ENCODE measurements at regions not wholly inside any gene's neighbourhood (a gene's known extent, or its start where the extent isn't known, plus 50 kb on each side); places are given as distances from the start of the nearest gene placed in this dataset.
A peak's percentile ranks its signal among the peaks of the same experiment; 100 is the strongest.

- Histone ChIP-seq H3K4me2 (ENCODE audit: insufficient read depth in 1 of 2, low read depth in 2 of 2, low read length in 2 of 2) (no peak overlapping the region), H3K79me2 (ENCODE audit: control insufficient read depth in 1 of 2, insufficient read depth in 2 of 2, low read length in 2 of 2) (no peaks in the 10 kb centered on the region), H3K23me2 (ENCODE audit: low read depth, low read length) (no peaks in the 10 kb centered on the region), H4K91ac (replicated peaks; ENCODE audit: insufficient read length, low read length) (no peak overlapping the region), H2BK12ac (ENCODE audit: low read depth, low read length) (no peak overlapping the region), H3K4ac (replicated peaks; ENCODE audit: insufficient read length, low read depth, low read length) (no peak overlapping the region), H2BK5ac (ENCODE audit: low read depth, low read length) (no peak overlapping the region), H3K14ac (ENCODE audit: insufficient read length) (no peak overlapping the region), H2AK5ac (ENCODE audit: low read depth, low read length) (no peak overlapping the region), H2BK120ac (replicated peaks; ENCODE audit: low read depth, low read length) (no peak overlapping the region), H3K4me3 (ENCODE audit: extremely low read depth in 1 of 4, insufficient read depth in 2 of 4, low read depth in 3 of 4, low read length in 4 of 4) (no peak overlapping the region), H4K20me1 (replicated peaks in 1 of 2; ENCODE audit: control insufficient read depth in 1 of 2, insufficient read depth in 2 of 2, low read length in 2 of 2) (no peaks in the 10 kb centered on the region), H3K9ac (replicated peaks in 1 of 4; ENCODE audit: extremely low read depth in 1 of 4, low read depth in 3 of 4, low read length in 3 of 4) (no peak overlapping the region), H2AFZ (ENCODE audit: low read length) (no peak overlapping the region), H3K27me3 (replicated peaks in 1 of 4; ENCODE audit: control insufficient read depth in 3 of 4, extremely low read depth in 1 of 4, insufficient read depth in 3 of 4, low read length in 3 of 4) (no peaks in the 10 kb centered on the region), H3K9me3 (ENCODE audit: insufficient read depth in 2 of 2, low read depth in 1 of 2, low read length in 1 of 2) (no peaks in the 10 kb centered on the region), H3K79me1 (ENCODE audit: low read depth, low read length) (no peaks in the 10 kb centered on the region), H2BK15ac (ENCODE audit: low read length) (no peak overlapping the region), H3K27ac (ENCODE audit: low read depth, low read length) (no peak overlapping the region), H4K5ac (ENCODE audit: insufficient read length, low read depth, low read length) (no peak overlapping the region), H3K4me1 (replicated peaks in 1 of 4; ENCODE audit: control insufficient read depth in 3 of 4, insufficient read depth in 4 of 4, low read length in 3 of 4) (no peaks in the 10 kb centered on the region; a peak in 3 of 7 replicates), H3K23ac (ENCODE audit: insufficient read length) (no peak overlapping the region), H2BK20ac (ENCODE audit: low read length) (no peak overlapping the region), H3K18ac (ENCODE audit: extremely low read depth, low read length) (no peak overlapping the region), H3K56ac (replicated peaks; ENCODE audit: insufficient read length, low read depth, low read length) (no peak overlapping the region), H3K36me3 (ENCODE audit: control insufficient read depth in 2 of 4, insufficient read depth in 4 of 4, low read length in 3 of 4) (no peaks in the 10 kb centered on the region), H4K8ac (ENCODE audit: extremely low read depth, insufficient read depth, low read length) (no peak overlapping the region)
- 90% methylated on average over 2 of the region's 2 CpGs; no CpG with 5 or more reads in 1 of the 2 experiments for WGBS, 2 experiments (ENCODE audit: extremely low coverage in 1 of 2, insufficient coverage in 1 of 2, insufficient read length in 1 of 2, insufficient replicate concordance in 2 of 2, low coverage in 1 of 2, low lambda C conversion rate in 2 of 2, missing lambda C conversion rate in 1 of 2)
- POLR2A ChIA-PET (ENCODE audit: partially characterized antibody), result no interaction called here
- no peak for DNase-seq (ENCODE audit: low read depth in 1 of 2, low spot score in 2 of 2)
- TF ChIP-seq SIX5 (IDR thresholded peaks at IDR 0.05; ENCODE audit: low read depth, low read length) (no peak), SAP30 (IDR thresholded peaks at IDR 0.05; ENCODE audit: insufficient read depth, insufficient replicate concordance, low read length) (no peak), RAD21 (IDR thresholded peaks at IDR 0.05 in 1 of 2, conservative IDR thresholded peaks at IDR 0.05 in 1 of 2; ENCODE audit: low read depth in 2 of 2, low read length in 2 of 2) (peak; percentile 19 to 26; a peak in 2 of 4 replicates), TBP (IDR thresholded peaks at IDR 0.05; ENCODE audit: low read depth, low read length) (no peak), YY1 (IDR thresholded peaks at IDR 0.05; ENCODE audit: low read depth, low read length) (no peak)
- FAIRE-seq, result no peak
- CTCF ChIA-PET (ENCODE audit: partially characterized antibody), result interaction anchor here (0.7 kb wide), 1 partner anchor 338 kb away, joined by 3 read pairs; no protein-coding TSS in a partner anchor
These were observed 275.5 kb downstream of the KCNJ3 start for GRCh38 chr2:154974041-154974440.

Data from H1 (cell line).